TTC549 (cell line): ENCODE measurements at regions not wholly inside any gene's neighbourhood (a gene's known extent, or its start where the extent isn't known, plus 50 kb on each side); places are given as distances from the start of the nearest gene placed in this dataset.
"Not testable (repeated sequence)": the region's sequence is repeated elsewhere in the genome, so short reads cannot be mapped to it uniquely, and the experiment has no call there.

Experiments used
- FAIRE-seq: peaks from 2 replicates; lab custom pipeline; 2012; peaks lifted over from hg19 to GRCh38; lab: Jason Lieb, UNC

DNA sequence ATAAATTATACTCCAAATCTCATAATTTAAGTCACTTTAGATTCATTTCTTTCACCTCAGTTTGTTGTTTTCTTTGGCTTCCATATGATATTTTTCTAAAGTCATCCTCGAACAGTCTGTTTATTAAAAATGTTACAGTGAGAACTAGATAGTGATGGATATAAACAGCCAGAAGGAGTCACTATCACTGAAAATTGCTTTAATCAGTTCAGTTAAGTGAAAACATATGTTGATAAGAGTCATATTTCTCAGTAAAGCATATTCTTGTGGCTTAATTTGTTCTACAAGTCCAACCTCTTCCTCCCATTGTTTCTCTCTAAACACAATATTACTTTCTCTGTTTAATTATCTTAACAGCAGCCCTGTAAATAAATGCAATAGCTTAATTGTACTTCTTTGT lies 427.5 kb upstream of the ALCAM start:
- no peak for FAIRE-seq

DNA sequence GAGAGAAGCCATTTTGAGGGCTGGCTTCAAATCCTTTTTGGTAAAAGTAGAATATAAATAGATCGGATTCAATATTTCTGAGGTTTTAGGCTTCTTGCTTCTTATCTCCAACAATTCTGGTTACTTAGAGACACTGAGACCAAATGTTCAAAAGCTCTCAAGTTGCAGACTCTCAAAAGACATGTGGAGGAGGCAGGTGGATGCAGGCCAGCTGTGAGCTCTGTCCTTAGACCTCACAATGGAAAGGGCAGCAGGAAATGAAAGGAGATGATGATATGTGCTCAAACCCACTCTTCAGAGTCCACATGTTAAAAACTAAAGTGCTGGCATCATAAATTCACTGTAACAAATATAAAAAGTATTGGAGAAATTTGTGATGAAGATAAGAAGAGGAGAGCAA lies 424.9 kb upstream of the ALCAM start:
- FAIRE-seq = no peak

- no peak for FAIRE-seq
Measured at GRCh38 chr3:104943974-104944373, 422.7 kb upstream of the ALCAM start.

- FAIRE-seq = no peak
Measured at GRCh38 chr3:104947943-104948342, 418.8 kb upstream of the ALCAM start.

- FAIRE-seq = not testable (repeated sequence)
Measured at GRCh38 chr3:104949810-104950209, 416.9 kb upstream of the ALCAM start.

DNA sequence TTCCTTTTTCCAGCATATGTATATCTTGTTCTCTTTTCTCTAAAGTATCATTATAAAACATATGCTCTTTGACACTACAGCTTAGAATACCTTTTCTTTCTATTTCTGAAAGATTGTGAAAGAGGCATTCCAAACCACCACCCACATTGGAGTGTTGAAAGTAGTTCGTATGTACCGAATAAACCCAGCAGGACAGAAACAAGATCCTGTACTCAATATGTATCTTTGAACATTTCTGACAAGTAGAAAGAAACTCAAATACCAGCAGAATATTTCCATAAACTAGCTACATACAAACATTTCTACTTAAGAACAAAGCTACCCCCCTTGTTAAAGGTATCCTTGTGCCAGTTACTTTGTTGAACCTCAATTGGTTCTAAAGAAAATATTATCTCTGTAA lies 415.3 kb upstream of the ALCAM start:
- no peak for FAIRE-seq

- no peak for FAIRE-seq
Measured at GRCh38 chr3:104952146-104952972, 414.4 kb upstream of the ALCAM start.

DNA sequence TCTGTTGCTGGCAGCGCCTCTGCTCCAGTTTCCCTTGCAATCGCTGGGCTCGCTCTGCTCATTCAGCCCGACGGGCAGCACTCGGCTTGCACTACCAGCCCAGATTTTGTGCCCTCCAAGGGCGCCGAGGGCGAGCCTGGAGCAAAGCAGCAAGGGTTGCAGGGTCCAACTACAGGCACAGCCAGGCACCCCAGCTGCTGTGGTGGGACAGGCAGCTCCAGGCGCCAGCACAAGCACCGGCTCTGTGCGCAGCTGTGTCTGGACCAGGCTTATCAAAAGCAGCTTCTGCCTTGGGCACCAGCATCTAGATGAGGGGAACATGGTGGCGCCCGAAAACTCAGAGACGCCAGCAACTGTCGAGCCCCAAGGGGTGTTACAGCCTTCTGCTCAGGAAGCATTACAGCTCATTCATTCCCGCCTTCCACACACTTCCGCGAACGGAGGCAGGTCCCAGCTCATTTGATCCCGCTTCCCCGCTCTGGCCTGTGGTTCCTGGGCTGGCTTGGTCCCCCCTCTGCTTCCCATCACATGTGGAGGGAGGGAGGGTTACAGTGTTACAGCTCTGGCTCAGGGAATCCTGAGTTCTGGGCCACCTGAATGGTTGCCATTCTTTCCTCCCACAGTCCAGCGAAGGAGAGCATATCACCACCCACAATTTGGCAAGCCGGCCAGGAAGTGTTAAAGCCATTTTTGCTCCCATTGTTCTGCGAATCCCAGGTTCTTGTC lies 409.9 kb upstream of the ALCAM start:
- no peak for FAIRE-seq

- FAIRE-seq = no peak
Measured at GRCh38 chr3:104960579-104960978, 406.1 kb upstream of the ALCAM start.

DNA sequence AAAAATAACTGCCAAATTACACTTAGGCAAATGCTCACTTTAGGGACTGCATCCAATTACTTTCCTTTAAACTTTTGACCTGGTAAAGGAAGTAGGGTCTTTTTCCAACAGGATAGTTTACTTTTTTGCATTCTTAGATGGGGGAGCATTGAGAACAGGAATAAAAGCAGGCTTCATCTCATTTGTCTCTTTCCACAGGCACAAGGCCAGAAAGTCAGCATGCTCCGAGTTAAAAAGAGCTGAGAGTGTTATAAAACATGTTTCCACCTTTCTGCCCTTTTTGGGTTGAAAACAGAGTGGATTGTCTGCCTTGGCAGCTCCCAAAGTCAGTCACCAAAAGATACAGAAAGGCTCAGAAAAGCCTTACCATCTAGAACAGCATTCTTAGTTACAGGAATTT lies 404.9 kb upstream of the ALCAM start:
- FAIRE-seq = no peak

DNA sequence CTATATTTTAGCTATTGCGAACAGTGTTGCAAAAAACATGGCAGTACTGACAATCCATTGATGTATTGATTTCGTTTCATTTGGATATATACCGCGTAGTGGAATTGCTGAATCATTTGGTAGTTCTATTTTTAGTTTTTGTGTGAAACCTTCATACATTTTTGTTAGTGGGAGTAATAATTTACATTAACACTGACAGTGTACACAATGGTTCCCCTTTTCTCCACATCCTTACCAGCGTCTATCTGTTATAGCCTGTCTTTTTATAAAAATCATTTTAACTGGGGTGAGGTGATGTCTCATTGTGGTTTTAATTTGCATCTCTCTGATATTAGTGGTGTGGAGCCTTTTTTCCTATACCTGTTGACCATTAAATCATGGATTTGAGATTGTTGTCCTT lies 392.4 kb upstream of the ALCAM start:
- no peak for FAIRE-seq

GRCh38 chr3:104977719-104978118 lies 389.0 kb upstream of the ALCAM start:
- FAIRE-seq = no peak

DNA sequence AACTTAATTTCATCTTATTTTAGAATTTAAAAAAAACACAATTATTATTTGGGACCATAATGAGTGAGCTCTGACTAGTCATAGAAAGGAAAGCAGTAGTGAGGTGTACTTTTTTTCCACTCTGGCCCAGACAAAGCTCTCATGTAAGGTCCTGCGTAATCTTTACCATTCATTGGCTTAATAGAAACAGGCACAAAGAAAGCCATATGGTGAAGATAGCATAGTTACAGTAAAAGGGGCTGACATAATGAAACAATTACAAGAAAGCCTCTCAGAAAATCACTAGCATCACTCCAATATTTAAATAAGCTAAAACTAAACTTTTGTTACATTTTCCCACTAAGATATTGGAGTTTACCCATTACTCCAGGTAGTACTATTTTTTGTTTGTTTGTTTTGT lies 384.6 kb upstream of the ALCAM start:
- no peak for FAIRE-seq

GRCh38 chr3:104987859-104988258 lies 378.9 kb upstream of the ALCAM start:
- FAIRE-seq = no peak

DNA sequence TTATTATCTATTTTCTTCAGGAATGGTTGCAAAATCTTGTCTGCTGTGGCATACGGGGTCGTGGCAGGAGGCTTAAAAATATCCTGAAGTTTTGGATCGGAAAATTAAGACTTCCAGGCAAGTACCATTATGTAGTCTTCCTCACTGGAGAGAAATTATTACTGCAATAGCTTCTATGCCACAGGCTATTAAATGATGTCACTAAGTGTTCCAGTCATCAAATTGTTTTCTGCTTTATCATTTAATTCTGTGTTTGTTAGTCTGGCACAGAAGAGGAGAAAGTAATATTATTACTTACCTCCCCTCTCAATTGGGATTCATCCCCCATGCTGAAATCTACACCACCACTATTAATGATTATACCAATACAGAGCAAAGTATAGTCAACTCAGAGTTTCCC lies 378.2 kb upstream of the ALCAM start:
- no peak for FAIRE-seq

- FAIRE-seq = no peak
Measured at GRCh38 chr3:104989878-104990277, 376.8 kb upstream of the ALCAM start.

DNA sequence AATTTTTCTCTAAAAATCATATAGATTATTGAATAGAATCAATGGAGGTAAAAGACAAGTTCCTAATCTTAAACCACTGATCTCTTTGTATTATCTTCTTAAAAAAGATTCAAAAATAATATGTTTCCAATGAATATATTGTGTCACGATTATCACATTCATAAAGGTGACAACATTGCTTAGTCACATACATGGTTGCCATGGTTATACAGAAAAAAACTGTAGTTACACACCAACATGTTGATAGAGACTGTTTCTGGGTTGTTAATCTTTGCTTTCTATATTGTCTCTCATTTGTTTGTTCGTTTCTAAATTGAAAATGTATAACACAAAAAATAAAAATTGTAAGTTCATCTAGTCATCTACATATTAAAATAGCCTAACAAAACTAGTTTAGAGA lies 376.0 kb upstream of the ALCAM start:
- no peak for FAIRE-seq

DNA sequence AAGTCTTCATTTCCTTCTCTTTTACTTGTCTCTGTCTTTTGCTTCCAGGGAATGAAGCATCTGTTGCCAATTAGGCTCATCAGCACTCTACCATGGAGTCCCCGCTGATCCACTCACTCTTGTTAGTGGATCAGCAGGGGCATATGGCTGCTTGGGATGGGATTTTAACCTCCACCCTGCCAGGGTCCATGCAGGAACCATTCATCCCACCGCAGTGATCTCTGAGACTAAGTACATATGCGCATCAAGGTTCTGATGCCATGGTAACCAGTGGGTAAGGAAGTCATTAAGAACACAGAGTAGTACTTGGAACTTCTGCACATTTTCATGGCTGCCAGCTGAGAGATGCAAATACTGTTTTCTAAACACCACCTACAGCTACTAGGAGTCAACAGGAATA lies 374.0 kb upstream of the ALCAM start:
- no peak for FAIRE-seq

- no peak for FAIRE-seq
Measured at GRCh38 chr3:105006164-105006563, 360.5 kb upstream of the ALCAM start.

DNA sequence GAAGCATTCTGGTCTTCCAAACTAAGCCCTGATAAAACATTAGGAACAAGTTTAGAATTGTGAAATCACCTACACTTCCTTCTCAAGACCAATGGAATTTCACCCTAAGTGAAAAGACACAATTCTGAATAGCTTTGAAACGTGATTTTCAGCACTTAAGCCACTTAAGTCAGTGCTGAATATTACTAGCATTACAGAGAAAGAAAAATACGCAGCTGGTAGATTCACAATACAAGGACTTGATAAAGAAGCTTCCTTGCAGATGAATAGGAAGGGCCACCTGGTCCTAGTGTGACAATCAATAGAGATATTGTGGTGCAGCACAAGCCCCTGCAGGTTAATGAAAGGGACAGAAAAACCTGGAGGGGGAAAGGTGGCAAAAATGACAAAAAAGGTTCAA lies 353.1 kb upstream of the ALCAM start:
- no peak for FAIRE-seq

GRCh38 chr3:105014631-105015030 lies 352.1 kb upstream of the ALCAM start:
- no peak for FAIRE-seq

GRCh38 chr3:105022813-105023212 lies 343.9 kb upstream of the ALCAM start:
- no peak for FAIRE-seq

- no peak for FAIRE-seq
Measured at GRCh38 chr3:105030211-105030610, 336.5 kb upstream of the ALCAM start.

- FAIRE-seq = no peak
Measured at GRCh38 chr3:105032541-105032940, 334.2 kb upstream of the ALCAM start.
